ENCODE measurements at regions not wholly inside any gene's neighbourhood (a gene's known extent, or its start where the extent isn't known, plus 50 kb on each side); places are given as distances from the start of the nearest gene placed in this dataset.

- TF ChIP-seq, protein P1, sequence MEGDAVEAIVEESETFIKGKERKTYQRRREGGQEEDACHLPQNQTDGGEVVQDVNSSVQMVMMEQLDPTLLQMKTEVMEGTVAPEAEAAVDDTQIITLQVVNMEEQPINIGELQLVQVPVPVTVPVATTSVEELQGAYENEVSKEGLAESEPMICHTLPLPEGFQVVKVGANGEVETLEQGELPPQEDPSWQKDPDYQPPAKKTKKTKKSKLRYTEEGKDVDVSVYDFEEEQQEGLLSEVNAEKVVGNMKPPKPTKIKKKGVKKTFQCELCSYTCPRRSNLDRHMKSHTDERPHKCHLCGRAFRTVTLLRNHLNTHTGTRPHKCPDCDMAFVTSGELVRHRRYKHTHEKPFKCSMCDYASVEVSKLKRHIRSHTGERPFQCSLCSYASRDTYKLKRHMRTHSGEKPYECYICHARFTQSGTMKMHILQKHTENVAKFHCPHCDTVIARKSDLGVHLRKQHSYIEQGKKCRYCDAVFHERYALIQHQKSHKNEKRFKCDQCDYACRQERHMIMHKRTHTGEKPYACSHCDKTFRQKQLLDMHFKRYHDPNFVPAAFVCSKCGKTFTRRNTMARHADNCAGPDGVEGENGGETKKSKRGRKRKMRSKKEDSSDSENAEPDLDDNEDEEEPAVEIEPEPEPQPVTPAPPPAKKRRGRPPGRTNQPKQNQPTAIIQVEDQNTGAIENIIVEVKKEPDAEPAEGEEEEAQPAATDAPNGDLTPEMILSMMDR (IDR thresholded peaks at IDR 0.05; ENCODE audit: low read length), result no peak
- TF ChIP-seq EZH2 (IDR thresholded peaks at IDR 0.05; ENCODE audit: borderline replicate concordance, low read length), result no peak
Measured at GRCh38 chr2:149924549-149925213, 337.1 kb upstream of the MMADHC start.
